ENCODE measurements at regions not wholly inside any gene's neighbourhood (a gene's known extent, or its start where the extent isn't known, plus 50 kb on each side); places are given as distances from the start of the nearest gene placed in this dataset.
"Not testable (repeated sequence)": the region's sequence is repeated elsewhere in the genome, so short reads cannot be mapped to it uniquely, and the experiment has no call there.

DNA sequence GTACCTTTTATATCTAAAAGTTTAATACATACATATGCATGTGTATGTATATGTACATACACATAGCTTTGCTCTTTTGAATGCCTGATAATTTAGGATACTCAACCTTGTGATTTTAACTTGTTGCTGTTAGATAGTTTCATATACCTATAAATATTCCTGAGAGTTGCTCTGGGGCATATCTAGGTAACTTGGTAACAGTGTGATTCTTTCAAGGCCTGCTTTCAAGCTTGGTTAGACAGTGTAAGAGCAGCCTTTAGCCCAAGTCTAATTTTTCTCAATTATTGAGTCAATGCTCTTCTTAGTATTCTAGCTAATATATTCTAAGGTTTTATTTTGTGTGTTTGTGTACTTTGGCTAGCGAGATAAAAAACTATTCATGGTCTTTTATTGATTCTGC is 762.1 kb upstream of the MIR17HG start:
- no peak for DNase-seq

DNA sequence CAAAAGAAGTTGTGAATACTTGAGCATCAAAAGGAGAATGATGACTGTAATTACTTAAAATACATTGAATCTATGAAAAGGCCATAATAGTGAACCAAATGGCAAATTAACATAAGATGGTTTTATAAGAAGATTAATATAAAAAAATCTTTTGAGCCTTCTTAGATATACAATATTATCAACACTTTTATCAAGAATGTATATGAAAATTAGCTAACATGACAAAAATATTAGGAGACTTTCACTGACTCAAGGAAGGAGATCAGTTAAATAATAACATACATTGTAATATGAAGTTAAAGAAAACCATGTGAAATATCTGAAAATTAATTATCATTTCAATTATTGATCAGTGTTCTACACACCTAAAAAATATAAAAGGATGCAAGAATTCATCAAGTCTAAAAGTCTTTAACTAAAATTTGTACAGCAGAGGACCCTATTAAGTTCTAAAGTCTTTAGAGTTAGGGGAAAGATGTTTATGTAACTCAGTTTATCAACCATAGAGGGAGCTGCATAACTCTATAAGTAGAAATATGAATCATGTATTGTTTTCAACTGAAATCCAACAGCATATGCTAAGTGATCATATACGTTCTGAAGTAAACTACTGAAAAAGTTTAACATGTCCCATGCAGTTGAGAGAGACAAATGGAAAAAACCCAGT is 756.1 kb upstream of the MIR17HG start:
- DNase-seq = no peak

DNA sequence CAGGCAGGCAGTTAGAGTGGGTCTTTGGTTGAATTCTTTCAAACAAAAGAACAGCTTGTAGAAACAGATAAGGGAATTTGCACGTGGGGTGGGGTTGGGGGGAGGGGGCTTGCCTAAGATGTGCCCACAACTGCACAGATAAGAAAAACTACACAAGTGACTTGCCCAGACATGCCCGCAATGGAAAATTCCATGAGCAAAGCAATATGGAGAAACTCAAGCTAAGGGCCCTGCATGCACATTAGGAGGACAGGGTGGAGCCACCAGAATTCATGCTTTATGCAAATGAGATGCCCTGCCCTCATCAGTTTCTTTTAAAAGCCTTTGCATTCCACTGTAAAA is 755.6 kb upstream of the MIR17HG start:
- no peak for DNase-seq

DNA sequence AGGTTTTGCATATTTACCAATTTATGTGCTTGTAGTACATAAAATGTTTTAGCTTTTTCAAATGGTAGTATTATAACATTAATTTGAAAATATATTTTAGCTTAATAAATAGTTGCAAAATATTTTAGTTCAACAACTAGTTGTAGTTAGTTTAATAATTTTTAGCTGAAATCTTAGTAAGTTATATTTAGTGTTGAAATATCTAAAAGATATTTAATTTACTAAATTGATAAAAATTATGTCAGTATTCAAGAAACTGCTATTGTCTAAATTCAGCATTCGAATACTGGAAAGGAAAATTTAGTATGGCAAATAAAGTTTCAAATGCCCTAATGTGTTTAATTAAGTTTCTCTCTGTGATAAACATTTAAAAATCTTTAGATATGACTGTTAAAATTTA is 754.5 kb upstream of the MIR17HG start:
- DNase-seq = no peak

DNA sequence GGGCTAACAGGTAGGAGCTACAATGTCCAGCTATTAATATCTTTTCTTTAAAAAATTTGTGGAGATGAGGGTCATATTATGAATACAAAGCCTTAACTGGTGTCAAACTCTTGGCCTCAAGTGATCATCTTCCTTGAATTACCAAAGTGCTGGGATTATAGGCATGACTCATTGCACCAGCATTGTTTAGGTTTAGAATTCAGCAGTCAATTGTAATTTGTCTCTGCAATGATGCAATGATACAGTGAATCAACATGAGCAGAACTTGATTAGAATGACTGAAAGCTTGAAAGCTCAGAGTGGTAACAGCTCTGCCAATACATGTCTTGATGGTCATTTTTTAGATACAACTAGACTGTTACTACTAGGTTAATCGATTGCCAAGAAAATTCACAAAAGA is 752.8 kb upstream of the MIR17HG start:
- DNase-seq = no peak

DNA sequence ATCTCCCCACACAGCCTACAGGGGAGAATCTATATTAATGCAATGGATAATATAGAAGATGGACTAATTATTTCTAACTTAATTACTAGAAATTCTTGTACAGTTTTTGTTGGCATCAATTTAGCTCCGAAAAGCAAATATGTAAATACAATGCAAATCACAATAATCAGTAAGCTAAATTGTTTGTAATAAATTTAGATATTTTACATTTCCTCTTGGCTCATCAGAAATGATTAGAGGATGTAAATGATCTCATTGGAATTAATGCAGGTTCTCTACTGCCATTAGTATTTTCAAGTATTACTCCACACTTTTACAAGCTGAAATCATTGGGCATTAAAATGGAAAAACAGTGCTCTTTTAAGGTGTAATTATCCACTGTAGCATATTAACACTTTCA is 741.8 kb upstream of the MIR17HG start:
- no peak for DNase-seq

DNA sequence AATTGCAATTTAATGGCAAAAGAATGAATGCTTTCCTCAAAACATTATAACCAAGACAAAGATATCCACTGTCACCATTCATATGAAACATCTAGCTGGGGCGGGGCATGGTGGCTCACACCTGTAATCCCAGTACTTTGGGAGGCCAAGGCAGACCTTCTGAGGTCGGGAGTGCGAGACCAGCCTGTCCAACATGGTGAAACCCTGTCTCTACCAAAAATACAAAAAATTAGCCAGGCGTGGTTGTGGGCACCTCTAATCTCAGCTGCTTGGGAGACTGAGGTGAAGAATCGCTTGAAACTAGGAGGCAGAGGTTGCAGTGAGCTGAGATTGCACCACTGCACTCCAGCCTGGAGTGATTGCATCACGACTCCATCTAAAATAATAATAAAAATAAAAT is 740.6 kb upstream of the MIR17HG start:
- DNase-seq = not testable (repeated sequence)

DNA sequence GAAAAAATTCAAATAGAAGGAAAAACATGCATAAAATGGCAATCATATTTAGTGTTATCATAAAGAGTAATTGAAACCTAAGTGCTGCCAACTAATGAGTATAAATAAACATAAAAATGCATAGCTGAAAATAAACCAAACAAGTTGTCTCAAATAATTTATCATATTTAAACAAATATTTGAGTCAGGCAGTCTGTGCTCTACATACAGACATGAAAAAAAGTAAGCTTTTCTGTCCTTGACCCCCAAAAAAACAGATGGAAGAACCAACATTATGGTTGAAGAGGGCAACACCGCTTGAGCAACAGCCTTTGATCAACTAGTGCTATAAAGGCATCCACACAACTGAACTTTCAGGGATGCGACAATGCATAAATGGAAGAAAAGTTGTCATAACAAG is 735.1 kb upstream of the MIR17HG start:
- DNase-seq = no peak

DNA sequence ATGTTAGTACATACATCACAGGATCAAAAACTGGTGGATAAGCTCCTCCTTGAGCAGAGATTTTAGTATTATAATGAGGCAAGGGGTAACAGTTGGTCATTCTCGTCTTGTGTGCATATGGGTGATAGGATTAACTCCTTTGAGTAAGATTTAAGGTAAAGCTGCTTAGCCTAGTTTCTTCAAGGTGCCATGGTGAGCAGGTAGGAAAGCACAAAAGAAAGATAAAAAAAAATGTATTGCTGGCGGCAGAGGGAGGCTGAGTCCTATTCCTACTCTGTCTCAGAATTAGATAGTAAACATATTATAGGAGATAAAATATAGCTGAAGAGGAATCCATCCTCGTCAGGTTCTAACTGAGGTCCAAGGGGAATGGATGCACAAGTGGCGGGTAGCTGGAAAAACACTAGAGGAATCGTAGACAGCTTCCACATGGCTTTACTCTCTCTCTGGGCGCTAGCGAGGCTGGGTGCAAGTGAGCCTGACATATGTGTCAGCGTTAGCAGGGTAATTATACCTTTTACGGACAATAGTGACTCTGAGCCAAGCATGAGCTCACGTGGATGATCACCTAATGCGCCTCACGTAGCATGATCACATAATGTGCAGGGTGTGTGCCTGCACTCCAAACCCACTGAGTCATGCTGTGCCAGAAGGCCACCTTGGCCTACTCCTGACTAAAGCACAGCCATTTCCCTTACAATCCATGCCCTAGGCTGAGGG is 734.3 kb upstream of the MIR17HG start:
- DNase-seq = no peak

DNA sequence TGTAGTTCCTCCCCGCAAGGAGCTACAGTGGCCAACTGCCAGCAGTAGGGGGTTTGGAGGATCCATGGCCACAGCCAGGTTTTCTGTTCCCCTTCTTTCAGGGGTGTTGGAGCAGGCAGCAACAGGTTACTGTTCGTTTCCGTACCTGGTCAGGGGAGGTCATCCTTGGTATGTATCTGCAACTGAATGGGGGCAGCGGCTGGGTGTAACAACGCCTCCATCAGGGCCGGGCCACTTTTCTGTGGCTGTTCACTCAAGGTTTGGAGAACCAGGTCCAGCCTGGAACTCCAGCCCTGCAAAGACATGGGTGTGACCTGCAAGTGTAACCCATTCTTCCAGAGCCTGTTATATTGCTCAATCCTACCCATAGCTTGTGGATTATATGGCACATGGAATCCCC is 732.3 kb upstream of the MIR17HG start:
- DNase-seq = no peak

DNA sequence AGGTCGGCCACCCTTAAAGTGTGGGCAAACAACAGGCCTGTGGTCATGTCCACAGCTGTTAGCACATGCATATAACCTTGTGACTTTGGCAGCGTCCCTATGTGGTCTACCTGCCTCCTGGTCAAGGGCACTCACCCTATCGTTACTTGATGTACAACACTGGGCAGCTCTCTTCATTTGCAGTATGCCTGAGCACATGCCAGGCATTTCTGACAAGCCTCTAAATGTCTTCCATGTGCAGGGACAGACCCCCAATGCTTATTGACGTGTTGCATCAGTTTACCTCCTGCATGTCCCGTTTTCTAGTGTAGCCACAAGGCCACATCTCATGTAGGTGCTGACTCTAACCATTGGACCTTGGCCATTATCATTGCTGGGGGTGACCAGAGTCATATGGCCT is 731.7 kb upstream of the MIR17HG start:
- no peak for DNase-seq

DNA sequence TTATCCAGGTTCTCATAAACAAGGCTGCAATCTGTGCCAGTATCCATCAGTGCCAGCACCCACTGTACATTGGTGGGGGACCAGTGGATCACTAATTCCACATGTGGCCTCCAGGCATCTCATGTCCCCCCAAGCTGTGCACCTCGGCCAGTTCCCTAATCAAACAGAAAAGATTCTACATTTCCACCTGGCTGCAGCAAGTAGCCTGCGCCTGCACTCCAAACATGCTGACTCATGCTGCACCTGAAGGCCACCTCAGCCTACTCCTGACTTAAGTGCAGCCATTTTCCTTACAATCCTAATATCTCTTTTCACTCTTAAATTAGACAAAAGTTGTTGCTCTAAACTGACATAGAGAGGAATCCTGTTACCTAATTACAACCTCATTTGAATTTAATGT is 729.4 kb upstream of the MIR17HG start:
- DNase-seq = no peak

DNA sequence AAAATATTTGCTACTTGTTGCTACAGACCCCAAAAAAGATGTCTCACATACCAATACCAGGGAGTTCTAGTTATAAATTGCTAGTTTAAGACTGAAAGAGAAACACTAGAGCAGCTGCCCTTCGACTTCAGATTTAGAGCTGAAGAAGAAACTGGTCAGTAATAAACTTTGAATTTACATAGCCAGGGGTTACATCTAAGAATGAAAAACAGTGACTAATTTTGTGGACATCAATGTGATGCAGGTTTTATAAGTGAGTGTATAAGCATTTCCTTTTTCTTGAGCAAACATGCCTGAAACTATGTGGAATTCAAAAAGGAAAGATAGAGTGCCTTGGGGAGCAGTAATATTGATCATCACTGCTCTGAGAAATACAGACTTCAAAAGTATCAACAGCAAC is 724.9 kb upstream of the MIR17HG start:
- DNase-seq = no peak

DNA sequence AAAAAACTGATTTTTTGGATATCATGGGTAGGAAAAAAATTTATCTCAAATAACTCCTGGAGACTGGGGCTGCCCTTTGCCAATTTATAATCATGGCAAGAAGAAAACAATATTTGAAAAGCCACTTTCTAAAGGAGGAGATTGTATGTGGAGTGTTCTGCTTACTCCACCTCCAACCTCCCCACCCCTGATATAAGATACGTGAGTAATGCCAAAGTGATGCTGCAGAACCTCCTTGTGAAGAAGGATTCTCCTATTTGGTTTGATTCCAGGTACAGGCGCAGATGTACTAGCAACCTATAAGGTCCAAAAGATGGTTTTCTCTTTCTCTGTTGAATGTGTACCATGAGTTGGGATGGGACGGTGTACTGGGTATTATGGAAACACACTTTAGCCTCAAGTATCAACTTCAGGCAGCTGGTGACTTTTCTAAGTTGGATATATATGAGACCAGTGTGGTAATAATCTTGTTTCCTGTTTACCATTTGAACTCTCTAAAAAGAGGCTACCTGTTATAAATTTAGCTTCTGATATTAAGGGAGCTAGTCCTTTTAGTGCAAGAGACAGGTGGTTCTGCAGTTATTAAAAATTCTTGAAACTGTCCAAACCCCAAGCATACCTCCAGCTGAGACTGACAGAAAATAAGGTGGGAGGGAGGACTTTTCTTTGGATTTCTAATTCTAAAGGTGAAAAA is 724.0 kb upstream of the MIR17HG start:
- DNase-seq = no peak

DNA sequence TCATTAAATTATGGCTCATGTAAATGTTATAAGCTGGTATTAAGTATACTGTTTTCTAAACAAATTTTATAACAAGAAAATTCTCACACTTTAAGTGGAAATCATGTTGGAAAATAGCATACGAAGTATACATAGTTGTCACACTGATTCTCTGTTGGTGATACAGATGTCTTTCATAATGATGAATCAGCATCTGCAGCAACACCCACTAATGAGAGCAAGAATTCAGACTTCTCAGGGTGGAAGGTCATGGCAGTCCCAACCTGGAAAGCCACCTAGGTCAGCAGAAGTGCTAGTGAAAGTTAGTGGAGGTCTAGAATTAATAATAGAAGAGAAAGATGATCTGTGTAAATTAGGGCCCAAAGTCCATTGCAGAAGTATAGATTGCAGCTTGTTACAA is 719.7 kb upstream of the MIR17HG start:
- no peak for DNase-seq

DNA sequence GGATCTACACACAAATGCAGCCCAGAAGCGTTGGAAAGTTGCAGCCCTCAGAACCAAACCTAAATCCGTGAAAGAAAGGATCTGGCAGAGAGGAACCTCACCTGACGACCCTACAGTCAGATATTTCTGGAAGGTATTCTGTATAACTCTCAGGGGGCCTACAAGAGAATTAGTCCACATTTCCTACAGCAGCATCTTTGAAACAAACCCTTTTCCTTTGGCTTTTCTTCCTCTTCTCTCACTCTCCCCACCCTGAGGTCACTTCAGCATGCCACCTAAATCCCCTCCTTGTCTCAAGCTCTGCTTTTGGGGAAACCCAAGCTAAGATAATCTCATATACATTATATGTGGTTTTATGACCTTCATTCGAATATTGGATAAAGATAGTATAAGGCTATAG is 719.0 kb upstream of the MIR17HG start:
- DNase-seq = no peak

DNA sequence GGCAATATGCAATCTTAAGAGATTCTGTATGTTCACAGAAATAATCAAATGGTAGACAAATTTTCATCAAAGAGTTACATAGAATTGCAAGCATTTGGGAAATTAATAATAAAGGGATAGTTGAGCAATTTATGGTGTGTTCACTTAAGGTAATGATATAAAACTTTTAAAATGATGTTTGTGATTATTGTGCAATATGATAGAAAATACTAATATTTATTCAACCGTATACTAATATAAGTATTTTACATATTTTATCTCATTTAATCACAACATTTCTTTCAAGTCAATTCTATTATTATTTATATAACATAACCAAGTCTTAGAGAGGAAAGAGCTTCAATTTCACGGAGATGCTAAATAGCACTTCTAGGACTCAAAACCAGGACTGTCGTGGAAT is 716.8 kb upstream of the MIR17HG start:
- no peak for DNase-seq

DNA sequence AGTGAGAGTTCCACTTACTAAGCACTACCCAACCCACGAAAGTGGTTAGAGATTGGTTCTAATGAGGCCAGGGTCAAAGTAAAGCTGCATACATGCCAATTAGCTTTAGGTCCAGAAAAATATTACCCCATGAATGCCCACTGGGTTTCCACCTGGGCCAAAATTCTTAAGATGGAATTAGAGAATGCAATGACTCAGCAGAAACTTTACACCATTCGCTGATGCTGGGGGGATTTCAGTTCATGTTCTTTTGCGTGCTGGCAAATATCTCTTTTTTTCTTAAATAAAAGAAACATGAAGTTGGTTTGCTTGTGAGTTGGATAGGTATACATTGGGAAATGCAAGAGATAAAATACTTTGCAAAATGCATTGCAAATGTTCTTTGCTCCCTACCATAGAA is 715.3 kb upstream of the MIR17HG start:
- DNase-seq = no peak

DNA sequence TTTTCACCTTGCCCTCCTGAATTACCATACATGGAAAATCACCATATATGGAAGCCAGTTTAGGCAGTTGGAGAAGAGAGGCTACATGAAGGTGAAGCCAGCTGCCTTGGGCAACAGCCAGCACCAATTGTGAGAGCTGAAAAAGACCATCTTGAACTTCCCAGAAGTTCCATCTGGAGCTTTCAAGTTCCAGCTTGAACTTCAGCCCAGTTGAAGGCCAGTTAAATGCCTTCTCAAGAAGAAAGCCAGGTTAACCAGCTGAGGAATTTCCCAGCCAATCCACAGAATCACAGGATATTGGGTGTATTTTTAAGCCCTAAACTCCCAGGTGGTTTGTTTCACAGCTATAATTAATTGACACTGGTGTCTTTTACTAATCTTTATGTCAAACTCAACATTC is 713.6 kb upstream of the MIR17HG start:
- no peak for DNase-seq

DNA sequence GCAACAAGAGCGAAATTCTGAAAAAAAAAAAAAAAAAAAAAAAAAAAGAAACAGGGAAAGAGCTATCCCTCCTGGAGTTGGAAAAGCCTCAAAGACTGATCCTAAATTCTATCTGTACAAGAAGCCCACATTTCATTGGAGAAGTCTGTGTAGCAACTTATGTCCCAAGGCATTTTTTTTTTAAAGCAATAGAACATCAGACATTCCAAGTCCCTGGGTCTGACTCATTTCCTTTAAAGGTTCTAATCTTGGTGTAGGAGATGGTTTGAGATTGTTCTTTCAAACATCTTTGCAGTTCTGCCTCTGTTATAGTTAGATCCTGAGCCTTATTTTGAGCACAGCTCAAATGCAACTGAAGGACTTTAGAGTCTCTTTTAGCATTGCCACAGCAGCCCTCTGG is 706.5 kb upstream of the MIR17HG start:
- no peak for DNase-seq

DNA sequence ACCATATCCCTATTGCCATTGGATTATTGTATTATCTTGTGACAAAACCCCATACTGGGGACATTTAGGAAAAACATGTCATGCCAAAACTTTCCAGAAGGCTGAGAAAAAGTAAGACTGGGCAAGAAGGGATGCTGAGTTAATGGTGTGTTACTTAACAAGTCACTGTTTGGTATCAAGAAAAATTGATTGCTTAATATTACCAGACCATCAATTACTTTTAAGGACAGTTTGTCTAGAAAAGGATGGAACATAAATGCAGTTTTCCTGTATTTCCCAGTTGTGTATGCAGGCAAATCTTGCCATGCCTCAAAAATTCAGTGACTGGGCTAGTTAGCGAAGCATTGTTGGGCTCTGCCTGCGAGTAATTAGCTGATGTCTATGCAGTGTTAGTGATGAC is 705.6 kb upstream of the MIR17HG start:
- DNase-seq = no peak

DNA sequence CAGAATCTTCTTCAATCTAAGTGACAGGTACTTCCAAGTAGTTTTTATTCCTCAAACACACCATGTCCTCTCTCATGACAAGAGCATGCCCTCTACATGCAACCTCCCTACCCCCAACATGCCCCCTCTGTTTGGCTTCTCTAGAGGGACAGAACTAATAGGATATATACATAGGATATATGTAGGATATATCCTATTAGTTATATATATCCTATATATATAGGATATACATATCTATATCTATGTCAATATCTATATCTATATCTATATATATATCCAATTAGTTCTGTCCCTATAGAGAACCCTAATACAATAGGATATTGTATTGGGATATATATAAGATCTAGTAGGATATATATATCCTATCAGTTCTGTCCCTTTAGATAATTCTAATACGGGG is 701.9 kb upstream of the MIR17HG start:
- no peak for DNase-seq

DNA sequence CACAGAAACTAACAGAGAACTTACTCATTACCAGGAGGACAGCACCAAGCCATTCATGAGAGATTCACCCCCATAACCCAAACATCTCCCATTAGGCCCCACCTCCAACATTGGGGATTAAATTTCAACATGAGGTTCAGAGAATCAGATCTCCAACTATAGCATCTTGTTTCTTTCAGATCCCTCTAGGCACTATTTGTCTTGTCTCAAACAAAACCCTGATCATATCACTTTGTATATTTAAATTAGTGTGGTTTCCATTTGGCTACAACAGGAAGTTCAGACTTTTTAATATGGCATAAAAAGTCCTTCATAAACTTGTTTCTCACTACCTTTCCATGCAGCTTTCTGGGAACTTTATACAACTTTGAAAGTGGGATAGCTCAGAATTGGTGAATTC is 699.0 kb upstream of the MIR17HG start:
- no peak for DNase-seq

DNA sequence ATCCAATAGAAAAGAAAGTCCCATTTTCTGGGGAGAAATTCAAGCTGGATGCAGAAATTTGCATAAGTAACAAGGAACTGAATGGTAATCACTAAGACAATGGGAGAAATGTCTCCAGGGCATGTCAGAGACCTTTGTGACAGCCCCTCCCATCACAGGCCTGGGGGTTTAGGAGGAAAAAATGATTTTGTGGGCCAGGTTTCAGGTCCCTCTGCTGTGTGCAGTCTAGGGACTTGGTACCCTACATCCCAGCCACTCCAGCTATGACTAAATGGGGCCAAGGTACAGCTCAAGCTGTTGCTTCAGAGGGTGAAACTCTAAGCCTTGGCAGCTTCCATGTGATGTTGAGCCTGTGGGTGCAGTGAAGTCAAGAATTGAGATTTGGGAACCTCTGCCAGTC is 695.5 kb upstream of the MIR17HG start:
- no peak for DNase-seq

DNA sequence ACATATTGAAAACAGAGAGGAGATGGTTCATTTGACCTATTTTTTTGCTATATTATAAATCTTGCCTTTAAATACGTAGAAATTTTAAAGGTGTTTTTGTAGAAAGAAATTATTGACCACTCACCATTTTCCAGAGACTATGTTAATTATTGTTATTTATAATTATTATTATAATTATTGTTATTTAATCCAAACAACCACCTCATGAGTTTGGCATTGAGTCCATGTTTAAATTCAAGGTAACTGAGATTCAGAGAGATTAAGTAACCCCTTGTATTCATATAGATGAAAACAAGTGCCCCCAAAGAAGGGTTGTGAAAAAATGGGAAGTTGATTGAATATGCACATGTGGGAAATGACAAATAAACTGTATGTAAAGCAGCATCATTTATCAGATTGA is 692.5 kb upstream of the MIR17HG start:
- no peak for DNase-seq
